Lung (tissue), 11 donors: ENCODE measurements at regions not wholly inside any gene's neighbourhood (a gene's known extent, or its start where the extent isn't known, plus 50 kb on each side); places are given as distances from the start of the nearest gene placed in this dataset.

Experiments
- ATAC-seq: fragments of 200-7000 bp; cut with Tn5 transposase; one replicate; pipeline ENCODE4 v1.9.1; 2020; ENCODE audit warnings: moderate number of reproducible peaks; ENCODE audit not compliant: insufficient read depth, low FRiP score
- DNase-seq, 3 donors: peaks; one replicate each; pipeline ENCODE4 v3.0.0-alpha.2; 2013 to 2017
- H3K27ac ChIP-seq, 2 donors: one replicate each; pipeline ENCODE4 v1.5.1; 2013; ENCODE audit warnings: mild to moderate bottlenecking in 2 of 2, moderate library complexity in 2 of 2, control low read depth in 1 of 2, inconsistent platforms in 1 of 2, low read depth in 1 of 2, low read length in 1 of 2
- H3K27me3 ChIP-seq, 3 donors: one replicate each; pipeline ENCODE4 v1.5.1; 2013; ENCODE audit warnings: low read length in 2 of 3; ENCODE audit not compliant: control insufficient read depth in 3 of 3, insufficient read depth in 3 of 3
- H3K36me3 ChIP-seq, 4 donors: one replicate each; pipeline ENCODE4 v1.5.1; 2013; ENCODE audit warnings: low read length in 4 of 4, mild to moderate bottlenecking in 1 of 4, moderate library complexity in 1 of 4; ENCODE audit not compliant: control insufficient read depth in 4 of 4, insufficient read depth in 4 of 4
- H3K4me1 ChIP-seq, 5 donors: one replicate each; pipeline ENCODE4 v1.5.1; 2013; ENCODE audit warnings: low read length in 5 of 5, mild to moderate bottlenecking in 2 of 5, moderate library complexity in 1 of 5; ENCODE audit not compliant: control insufficient read depth in 5 of 5, insufficient read depth in 5 of 5
- H3K4me3 ChIP-seq: one replicate; pipeline ENCODE4 v1.5.1; 2013; ENCODE audit warnings: mild to moderate bottlenecking, control low read depth, moderate library complexity
- H3K9ac ChIP-seq, 2 donors: one replicate each; pipeline ENCODE4 v1.5.1; 2013; ENCODE audit warnings: low read length in 2 of 2, control low read depth in 1 of 2; ENCODE audit not compliant: insufficient read depth in 1 of 2
- H3K9me3 ChIP-seq, 4 donors: one replicate each; pipeline ENCODE4 v1.5.1; 2013; ENCODE audit warnings: low read length in 3 of 4, mild to moderate bottlenecking in 1 of 4, moderate library complexity in 1 of 4; ENCODE audit not compliant: control insufficient read depth in 4 of 4, insufficient read depth in 3 of 4
- WGBS, 2 donors: extraction: QIAGEN DNeasy Blood & Tissue Kit; methylation state at CpG; one replicate each; pipeline ENCODE4 v1.1.7; 2013; 5-methylcytosine and 5-hydroxymethylcytosine counted together
- TF ChIP-seq, protein P1 (sequence below): IDR thresholded peaks from 2 replicates; pipeline ENCODE4 v1.5.1; 2012; ENCODE audit warnings: mild to moderate bottlenecking; ENCODE audit errors: control extremely low read depth, extremely low read depth
- donor health status: control.
- donor health status: control.
- donor health status: Bipolar disorder and iron deficiency.
- donor health status: healthy.
- donor health status: DM: yes; HTN: yes; CAD: no.

DNA sequence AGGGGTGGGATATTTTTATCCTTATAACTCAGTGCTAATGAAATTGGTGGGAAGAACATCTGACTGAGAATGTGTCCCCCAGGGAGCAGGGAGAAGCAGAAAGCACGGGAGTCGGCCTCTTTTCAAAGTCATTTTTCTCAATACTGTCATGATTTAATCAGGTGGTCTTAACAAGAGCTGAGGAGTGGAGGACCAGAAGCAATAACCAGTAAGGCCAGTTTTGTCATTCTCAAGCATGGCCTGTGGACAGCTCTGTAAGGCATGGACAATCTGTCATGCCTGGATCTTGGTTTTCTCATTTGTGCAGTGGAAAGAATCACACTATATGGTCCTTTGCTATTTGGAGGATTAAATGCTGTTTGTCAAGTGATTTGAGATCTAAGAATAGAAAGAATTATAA lies 99.7 kb downstream of the TNFSF11 start:
- Histone ChIP-seq H3K27me3 (no peaks in the 10 kb centered on the region), H3K27ac (no peak overlapping the region), H3K36me3 (no peaks in the 10 kb centered on the region), H3K9me3 (no peaks in the 10 kb centered on the region), H3K9ac (no peak overlapping the region), H3K4me1 (no peaks in the 10 kb centered on the region), H3K4me3 (no peak overlapping the region)
- TF ChIP-seq, protein P1, sequence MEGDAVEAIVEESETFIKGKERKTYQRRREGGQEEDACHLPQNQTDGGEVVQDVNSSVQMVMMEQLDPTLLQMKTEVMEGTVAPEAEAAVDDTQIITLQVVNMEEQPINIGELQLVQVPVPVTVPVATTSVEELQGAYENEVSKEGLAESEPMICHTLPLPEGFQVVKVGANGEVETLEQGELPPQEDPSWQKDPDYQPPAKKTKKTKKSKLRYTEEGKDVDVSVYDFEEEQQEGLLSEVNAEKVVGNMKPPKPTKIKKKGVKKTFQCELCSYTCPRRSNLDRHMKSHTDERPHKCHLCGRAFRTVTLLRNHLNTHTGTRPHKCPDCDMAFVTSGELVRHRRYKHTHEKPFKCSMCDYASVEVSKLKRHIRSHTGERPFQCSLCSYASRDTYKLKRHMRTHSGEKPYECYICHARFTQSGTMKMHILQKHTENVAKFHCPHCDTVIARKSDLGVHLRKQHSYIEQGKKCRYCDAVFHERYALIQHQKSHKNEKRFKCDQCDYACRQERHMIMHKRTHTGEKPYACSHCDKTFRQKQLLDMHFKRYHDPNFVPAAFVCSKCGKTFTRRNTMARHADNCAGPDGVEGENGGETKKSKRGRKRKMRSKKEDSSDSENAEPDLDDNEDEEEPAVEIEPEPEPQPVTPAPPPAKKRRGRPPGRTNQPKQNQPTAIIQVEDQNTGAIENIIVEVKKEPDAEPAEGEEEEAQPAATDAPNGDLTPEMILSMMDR = no peak
- DNase-seq (no peak), ATAC-seq (no peak)
- 78 to 84% methylated on average over 2 of the region's 2 CpGs for WGBS, 2 donors

DNA sequence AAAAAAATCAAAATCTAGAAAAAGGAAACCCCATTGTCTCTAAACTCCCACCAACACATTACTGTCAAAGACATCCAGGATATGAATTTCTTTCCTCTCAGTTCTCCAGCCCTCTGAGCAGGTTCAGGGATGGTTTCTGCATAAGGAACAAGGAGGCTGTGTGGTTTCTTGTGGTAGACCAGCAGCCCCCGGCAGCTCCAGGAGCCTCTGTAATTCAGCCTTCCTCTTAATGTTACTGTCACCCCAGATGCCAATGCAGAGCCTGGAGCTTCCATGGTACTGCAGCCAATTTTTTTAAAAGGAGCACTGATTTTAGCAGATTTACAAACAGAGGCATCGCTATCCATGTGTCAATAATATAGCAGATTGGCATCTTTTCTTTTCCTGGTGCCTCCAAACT lies 100.6 kb upstream of the FAM216B start:
- Histone ChIP-seq H3K4me1 (peaks cover 0 to 19% (median 0%) of the 10 kb centered on the region in 5 donors), H3K27ac (no peak overlapping the region), H3K9me3 (no peaks in the 10 kb centered on the region), H3K4me3 (no peak overlapping the region), H3K9ac (no peak overlapping the region), H3K36me3 (no peaks in the 10 kb centered on the region), H3K27me3 (no peaks in the 10 kb centered on the region)
- 37 to 43% methylated on average over 2 of the region's 2 CpGs for WGBS, 2 donors
- TF ChIP-seq, protein P1 = no peak
- DNase-seq = peak in 2 of 3 donors; percentile 29 to 39
- ATAC-seq = no peak

DNA sequence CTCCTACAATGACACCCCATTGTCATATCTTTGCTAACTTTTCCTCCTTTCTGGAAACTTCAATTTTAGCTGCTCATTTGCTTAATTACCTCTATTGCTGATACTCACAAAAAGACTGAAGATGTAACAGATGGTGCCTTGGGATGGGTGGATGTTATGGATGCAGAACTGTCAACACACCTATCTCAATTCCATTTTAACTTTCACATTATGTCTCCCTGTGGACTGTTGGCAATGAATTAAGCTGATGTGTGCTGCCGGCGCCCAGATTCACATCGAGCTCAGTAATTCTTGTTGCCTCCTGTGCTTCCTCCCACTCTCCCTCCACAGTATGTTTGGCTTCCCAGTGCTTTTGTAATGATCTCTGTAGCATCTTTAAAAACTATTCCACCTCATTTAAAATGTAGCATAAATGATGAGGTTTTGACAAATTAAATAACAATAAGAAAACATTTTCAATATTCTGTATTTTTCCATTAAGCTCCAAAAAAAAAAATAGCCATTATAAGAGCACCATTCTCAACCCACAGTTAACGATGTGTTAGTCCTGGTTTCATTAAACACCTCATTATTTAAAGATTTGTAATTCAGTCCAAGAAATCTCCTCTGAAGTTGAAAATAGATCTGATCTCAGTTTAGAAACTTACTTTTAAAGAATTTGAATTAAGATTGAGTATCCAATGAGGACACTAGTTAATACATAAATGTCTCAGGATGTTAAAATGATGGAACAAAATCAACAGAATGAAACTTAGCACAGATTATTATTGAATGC lies 99.9 kb upstream of the FAM216B start:
- no peak overlapping the region for H3K4me3 ChIP-seq
- DNase-seq (peak; percentile 34 to 90 (median 90)), ATAC-seq (no peak)
- TF ChIP-seq, protein P1 = no peak
- H3K27me3 ChIP-seq = no peaks in the 10 kb centered on the region
- no peaks in the 10 kb centered on the region for H3K9me3 ChIP-seq
- peaks cover 0 to 19% (median 0%) of the 10 kb centered on the region in 5 donors for H3K4me1 ChIP-seq
- H3K27ac ChIP-seq = no peak overlapping the region
- WGBS, 2 donors = 65 to 85% methylated on average over 4 of the region's 4 CpGs
- no peak overlapping the region for H3K9ac ChIP-seq
- H3K36me3 ChIP-seq = no peaks in the 10 kb centered on the region
